GM19043 (cell line): ENCODE measurements at regions not wholly inside any gene's neighbourhood (a gene's known extent, or its start where the extent isn't known, plus 50 kb on each side); places are given as distances from the start of the nearest gene placed in this dataset.
"Not testable (repeated sequence)": the region's sequence is repeated elsewhere in the genome, so short reads cannot be mapped to it uniquely, and the experiment has no call there.

Experiments used
- ATAC-seq: cut with Tn5 transposase; IDR thresholded peaks from one replicate; pipeline ENCODE4 v1.9.1; 2021; ENCODE audit warnings: low read depth; ENCODE audit not compliant: unreplicated experiment

- no peak for ATAC-seq
These were observed 183.4 kb upstream of the MEIS1 start for GRCh38 chr2:66251573-66251972.

DNA sequence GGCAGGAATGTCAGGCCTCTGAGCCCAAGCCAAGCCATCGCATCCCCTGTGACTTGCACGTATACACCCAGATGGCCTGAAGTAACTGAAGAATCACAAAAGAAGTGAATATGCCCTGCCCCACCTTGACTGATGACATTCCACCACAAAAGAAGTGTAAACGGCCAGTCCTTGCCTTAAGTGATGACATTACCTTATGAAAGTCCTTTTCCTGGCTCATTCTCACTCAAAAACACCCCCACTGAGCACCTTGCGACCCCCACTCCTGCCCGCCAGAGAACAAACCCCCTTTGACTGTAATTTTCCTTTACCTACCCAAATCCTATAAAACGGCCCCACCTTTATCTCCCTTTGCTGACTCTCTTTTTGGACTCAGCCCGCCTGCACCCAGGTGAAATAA lies 185.8 kb upstream of the MEIS1 start:
- ATAC-seq, result not testable (repeated sequence)

DNA sequence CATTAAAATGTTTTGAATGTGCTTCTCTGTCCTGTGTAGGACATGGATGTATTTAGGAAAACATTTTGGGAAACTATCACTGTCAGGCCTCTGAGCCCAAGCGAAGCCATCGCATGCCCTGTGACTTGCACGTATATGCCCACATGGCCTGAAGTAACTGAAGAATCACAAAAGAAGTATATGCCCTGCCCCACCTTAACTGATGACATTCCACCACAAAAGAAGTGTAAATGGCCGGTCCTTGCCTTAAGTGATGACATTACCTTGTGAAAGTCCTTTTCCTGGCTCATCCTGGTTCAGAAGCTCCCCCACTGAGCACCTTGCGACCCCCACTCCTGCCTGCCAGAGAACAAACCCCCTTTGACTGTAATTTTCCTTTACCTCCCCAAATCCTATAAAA lies 191.1 kb upstream of the MEIS1 start:
- ATAC-seq, result not testable (repeated sequence)

GRCh38 chr2:66242888-66243287 lies 192.0 kb upstream of the MEIS1 start:
- not testable (repeated sequence) for ATAC-seq

DNA sequence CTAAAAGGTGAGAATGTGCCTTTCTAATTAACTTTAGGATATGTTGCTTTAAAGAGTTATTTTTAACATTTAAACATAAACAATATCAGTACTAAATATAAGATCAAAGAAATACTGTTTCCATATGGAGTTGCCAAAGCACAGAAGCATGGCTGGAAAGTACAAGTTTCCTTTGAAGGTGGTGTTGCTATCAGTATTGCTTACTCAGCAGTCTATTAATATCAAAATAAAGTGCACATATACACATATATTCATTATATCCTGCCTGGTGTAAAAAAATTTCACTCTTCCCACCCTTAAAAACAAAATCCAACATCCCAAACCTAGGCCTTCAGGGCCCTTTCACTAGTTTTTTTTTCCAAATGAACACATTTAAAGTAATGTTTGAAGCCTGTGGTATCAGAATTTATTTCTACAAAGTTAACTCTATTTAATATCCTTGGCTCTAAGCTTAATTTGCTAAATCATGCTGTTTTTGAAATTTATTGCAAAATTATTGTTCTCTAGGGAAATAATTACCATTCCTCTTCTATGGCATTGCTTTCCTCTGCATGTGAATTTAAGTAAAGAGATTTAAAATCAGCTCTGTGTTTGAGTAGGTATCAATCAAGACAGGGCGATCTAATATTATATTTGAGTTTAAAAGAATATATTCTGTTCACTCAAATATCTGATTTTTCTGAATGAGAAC lies 192.7 kb upstream of the MEIS1 start:
- no peak for ATAC-seq

DNA sequence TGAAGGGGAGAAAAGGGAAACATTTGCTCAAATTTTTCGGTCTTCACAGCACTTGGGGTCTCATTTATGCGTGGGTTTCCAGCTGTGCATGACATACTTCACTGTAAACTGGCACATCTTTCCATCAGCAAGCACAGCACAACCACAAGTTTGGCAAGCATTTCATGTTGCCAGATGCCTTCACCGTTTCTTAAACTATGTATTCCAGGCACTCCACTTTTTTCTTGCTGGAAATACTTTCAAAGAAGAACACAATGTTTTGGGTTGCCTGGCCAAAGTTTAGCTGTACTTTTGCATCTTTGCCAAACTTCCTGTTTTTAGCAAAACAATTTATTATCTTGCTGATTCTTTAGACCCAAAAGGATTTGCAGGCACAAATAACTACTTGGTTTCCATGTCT lies 194.6 kb upstream of the MEIS1 start:
- no peak for ATAC-seq

GRCh38 chr2:66239655-66240054 lies 195.3 kb upstream of the MEIS1 start:
- no peak for ATAC-seq

- ATAC-seq, result no peak
These were observed 197.0 kb upstream of the MEIS1 start for GRCh38 chr2:66237803-66238379.

DNA sequence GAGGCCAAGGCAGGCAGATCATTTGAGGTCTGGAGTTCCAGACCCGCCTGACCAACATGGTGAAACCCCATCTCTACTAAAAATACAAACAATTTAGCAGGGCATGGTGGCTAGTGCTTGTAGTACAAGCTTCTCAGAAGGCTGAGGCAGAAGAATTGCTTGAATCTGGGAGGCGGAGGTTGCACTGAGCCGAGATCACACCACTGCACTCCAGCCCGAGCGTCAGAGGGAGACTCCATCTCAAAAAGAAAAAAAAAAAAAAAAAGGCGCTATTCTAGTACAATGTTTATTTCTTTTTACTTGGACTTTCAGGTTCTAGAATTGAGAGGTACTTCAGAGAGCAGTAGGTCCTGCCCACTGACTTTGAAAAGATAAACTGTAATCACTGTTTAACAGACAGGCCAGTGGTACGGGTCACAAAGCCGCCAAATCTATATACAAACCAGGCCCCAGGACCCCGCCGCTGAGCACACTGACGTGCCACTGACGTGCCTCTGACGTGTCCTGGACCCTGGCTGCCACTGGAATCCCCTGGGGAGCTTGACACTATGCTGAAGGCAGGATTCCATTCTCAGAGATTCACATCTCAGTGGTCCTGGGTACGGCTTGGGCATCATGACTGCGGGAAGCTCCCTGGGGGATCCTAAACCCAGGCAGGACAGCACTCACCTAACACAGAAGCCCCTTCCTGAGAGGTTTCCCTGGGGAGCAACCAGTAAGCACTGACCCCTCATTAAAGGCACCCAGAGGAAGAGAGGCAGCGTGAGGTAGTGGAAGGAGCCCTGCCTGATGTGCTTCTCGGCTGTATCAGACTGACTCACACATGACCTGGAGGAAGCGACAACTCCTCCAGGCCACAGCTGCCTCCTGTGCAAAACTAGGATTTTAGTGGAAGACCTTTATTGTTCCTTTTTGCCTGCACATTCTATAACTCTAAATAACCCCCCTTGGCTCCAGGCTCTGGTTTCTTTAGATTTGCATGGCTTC lies 197.8 kb upstream of the MEIS1 start:
- no peak for ATAC-seq

GRCh38 chr2:66236067-66236685 lies 198.7 kb upstream of the MEIS1 start:
- ATAC-seq, result no peak

DNA sequence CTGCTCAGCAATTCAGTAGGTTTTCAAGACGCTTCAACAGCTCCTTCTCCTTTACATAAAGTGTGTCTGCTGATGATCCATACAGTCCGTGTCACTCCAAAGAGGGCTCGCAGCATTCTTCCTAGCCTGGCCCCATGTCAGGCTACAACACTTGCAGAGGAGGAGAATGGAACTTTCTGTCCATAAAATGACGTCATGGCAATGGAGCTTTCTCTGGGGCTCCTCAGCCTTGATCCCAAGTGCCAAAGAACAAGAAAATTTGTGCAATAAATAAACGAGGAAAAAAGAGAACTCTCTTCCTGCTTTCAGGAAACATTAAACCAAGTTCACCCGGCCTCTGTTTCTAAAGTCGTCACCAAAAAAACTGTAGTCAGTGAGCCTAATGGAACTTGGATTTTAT lies 199.5 kb upstream of the MEIS1 start:
- ATAC-seq, result no peak

- ATAC-seq, result no peak
These were observed 200.9 kb upstream of the MEIS1 start for GRCh38 chr2:66233981-66234380.

- no peak for ATAC-seq
These were observed 206.8 kb upstream of the MEIS1 start for GRCh38 chr2:66228128-66228547.

DNA sequence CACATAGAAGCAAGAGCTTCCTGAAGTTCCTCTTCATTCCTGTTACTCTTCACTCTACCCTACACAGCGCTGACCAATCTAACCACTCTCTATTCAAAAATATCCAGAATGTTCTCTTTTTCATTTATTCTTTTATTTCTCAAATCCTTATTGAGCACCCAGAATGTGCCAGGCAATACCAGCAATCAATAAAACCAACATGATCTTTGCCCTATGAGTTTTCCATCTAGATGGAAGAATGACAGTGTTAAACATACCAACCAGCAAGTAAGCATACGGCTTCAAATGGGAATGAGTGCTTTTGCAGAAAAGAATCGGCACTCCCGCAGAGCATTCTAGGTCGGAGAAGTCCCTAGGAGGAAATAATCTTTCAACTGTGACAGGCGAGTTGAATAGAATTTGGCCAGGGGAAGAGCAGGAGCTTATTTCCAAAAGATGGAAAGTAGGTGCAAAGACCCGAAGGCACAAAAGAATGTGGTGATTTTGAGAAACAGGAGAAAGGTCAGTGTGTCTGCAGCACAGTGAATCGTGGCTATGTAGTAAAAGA lies 217.8 kb upstream of the MEIS1 start:
- ATAC-seq, result no peak

- ATAC-seq, result no peak
These were observed 222.2 kb upstream of the MEIS1 start for GRCh38 chr2:66212749-66213148.

- no peak for ATAC-seq
These were observed 232.3 kb upstream of the MEIS1 start for GRCh38 chr2:66202586-66202985.

- no peak for ATAC-seq
These were observed 233.7 kb upstream of the MEIS1 start for GRCh38 chr2:66201242-66201641.

- no peak for ATAC-seq
These were observed 236.1 kb upstream of the MEIS1 start for GRCh38 chr2:66198873-66199272.

- no peak for ATAC-seq
These were observed 242.0 kb upstream of the MEIS1 start for GRCh38 chr2:66192888-66193287.

DNA sequence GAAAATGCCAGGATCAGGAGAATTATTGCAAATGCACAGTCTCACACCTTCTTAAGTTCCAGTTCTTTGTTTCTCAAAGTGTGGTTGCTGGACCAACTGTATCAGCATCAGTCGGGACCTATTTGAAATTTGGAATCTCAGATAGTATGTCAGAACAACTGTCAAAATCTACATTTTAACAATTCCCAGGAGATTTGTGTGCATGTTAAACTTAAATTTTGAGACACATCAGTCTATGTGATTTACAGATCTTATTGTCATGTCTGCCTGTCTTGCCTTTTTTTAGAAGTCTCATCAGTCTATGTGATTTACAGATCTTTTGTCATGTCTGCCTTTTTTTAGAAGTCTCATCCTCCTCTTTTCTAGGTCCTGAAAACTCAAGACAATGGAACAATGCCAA lies 243.6 kb upstream of the MEIS1 start:
- no peak for ATAC-seq

DNA sequence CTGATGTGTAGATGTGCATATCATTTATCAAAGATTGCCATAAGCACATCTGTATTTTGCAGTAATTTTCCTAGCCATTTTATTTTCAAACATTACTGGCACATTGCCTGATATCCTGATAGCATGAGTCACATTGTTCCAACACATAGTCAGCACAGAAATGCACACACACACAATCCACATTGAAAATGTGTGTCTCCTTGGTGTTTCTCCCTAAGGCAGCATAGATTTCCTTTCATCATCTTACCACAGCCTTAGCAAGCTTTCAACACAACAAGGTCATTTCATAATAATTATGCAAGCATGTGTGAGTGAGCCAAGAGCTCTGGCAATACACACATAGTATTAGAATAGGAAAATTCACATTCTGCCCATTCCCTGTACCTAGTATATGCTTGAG lies 245.4 kb upstream of the MEIS1 start:
- no peak for ATAC-seq
